ENCODE measurements at regions not wholly inside any gene's neighbourhood (a gene's known extent, or its start where the extent isn't known, plus 50 kb on each side); places are given as distances from the start of the nearest gene placed in this dataset.
"Not testable (repeated sequence)": the region's sequence is repeated elsewhere in the genome, so short reads cannot be mapped to it uniquely, and the experiment has no call there.

- H3K36me3 Mint-ChIP-seq = peaks cover 6% of the 10 kb centered on the region
- H3K27me3 Mint-ChIP-seq (ENCODE audit: low read depth) = no peaks in the 10 kb centered on the region
- H3K27ac Mint-ChIP-seq = no peak overlapping the region
- no peak overlapping the region for H3K4me3 Mint-ChIP-seq
- no peak for DNase-seq (ENCODE audit: low spot score in 2 of 2, unreplicated experiment in 2 of 2)
- H3K9me3 Mint-ChIP-seq = peaks cover 34% of the 10 kb centered on the region
- no peaks in the 10 kb centered on the region for H3K4me1 Mint-ChIP-seq
- no peak for TF ChIP-seq CTCF (IDR thresholded peaks at IDR 0.05; ENCODE audit: unreplicated experiment)
These were observed 464.0 kb upstream of the SPRED2 start for GRCh38 chr2:65896446-65896845.

- not testable (repeated sequence) for H3K27ac Mint-ChIP-seq
These were observed 457.7 kb upstream of the SPRED2 start for GRCh38 chr2:65890131-65890530.

GRCh38 chr2:65885266-65885665, 452.9 kb upstream of the SPRED2 start:
- Mint-ChIP-seq H3K27ac (no peak overlapping the region), H3K36me3 (no peaks in the 10 kb centered on the region), H3K4me3 (no peak overlapping the region), H3K9me3 (peaks cover 11% of the 10 kb centered on the region), H3K27me3 (ENCODE audit: low read depth) (no peaks in the 10 kb centered on the region), H3K4me1 (peaks cover 4% of the 10 kb centered on the region)
- no peak for TF ChIP-seq CTCF (IDR thresholded peaks at IDR 0.05; ENCODE audit: unreplicated experiment)
- no peak for DNase-seq (ENCODE audit: low spot score in 2 of 2, unreplicated experiment in 2 of 2)

More at GRCh38 chr2:65890131-65890530, 457.7 kb upstream of the SPRED2 start:
- H3K27me3 Mint-ChIP-seq (ENCODE audit: low read depth); H3K4me3 Mint-ChIP-seq; DNase-seq (ENCODE audit: low spot score in 2 of 2, unreplicated experiment in 2 of 2); H3K4me1 Mint-ChIP-seq; H3K36me3 Mint-ChIP-seq: not testable (repeated sequence)
- peaks cover 39% of the 10 kb centered on the region for H3K9me3 Mint-ChIP-seq

GRCh38 chr2:65881592-65881991, 449.2 kb upstream of the SPRED2 start:
- Mint-ChIP-seq H3K36me3 (no peaks in the 10 kb centered on the region), H3K27ac (no peak overlapping the region), H3K27me3 (ENCODE audit: low read depth) (no peaks in the 10 kb centered on the region), H3K9me3 (peaks cover 5% of the 10 kb centered on the region), H3K4me3 (no peak overlapping the region), H3K4me1 (peaks cover 20% of the 10 kb centered on the region)
- TF ChIP-seq CTCF (IDR thresholded peaks at IDR 0.05; ENCODE audit: unreplicated experiment) = no peak
- no peak for DNase-seq (ENCODE audit: low spot score in 2 of 2, unreplicated experiment in 2 of 2)

GRCh38 chr2:65880436-65880835, 448.0 kb upstream of the SPRED2 start:
- Mint-ChIP-seq H3K36me3 (no peaks in the 10 kb centered on the region), H3K27ac (no peak overlapping the region)

GRCh38 chr2:65878011-65878340, 445.6 kb upstream of the SPRED2 start:
- H3K9me3 Mint-ChIP-seq = no peaks in the 10 kb centered on the region
- no peaks in the 10 kb centered on the region for H3K36me3 Mint-ChIP-seq
- peaks cover 21% of the 10 kb centered on the region for H3K4me1 Mint-ChIP-seq
- H3K27me3 Mint-ChIP-seq (ENCODE audit: low read depth) = no peaks in the 10 kb centered on the region
- DNase-seq (ENCODE audit: low spot score in 2 of 2, unreplicated experiment in 2 of 2) = no peak
- peak overlapping the region; percentile 84 for H3K27ac Mint-ChIP-seq
- H3K4me3 Mint-ChIP-seq = no peak overlapping the region
- no peak for TF ChIP-seq CTCF (IDR thresholded peaks at IDR 0.05; ENCODE audit: unreplicated experiment)

More at GRCh38 chr2:65880436-65880835, 448.0 kb upstream of the SPRED2 start:
- no peaks in the 10 kb centered on the region for H3K27me3 Mint-ChIP-seq (ENCODE audit: low read depth)
- no peak for TF ChIP-seq CTCF (IDR thresholded peaks at IDR 0.05; ENCODE audit: unreplicated experiment)
- H3K4me1 Mint-ChIP-seq = peaks cover 21% of the 10 kb centered on the region
- H3K9me3 Mint-ChIP-seq = no peaks in the 10 kb centered on the region
- DNase-seq (ENCODE audit: low spot score in 2 of 2, unreplicated experiment in 2 of 2) = no peak
- no peak overlapping the region for H3K4me3 Mint-ChIP-seq

Measured in mesothelial cell of epicardium (in vitro differentiated cells).